HG02588 (cell line): ENCODE measurements at regions not wholly inside any gene's neighbourhood (a gene's known extent, or its start where the extent isn't known, plus 50 kb on each side); places are given as distances from the start of the nearest gene placed in this dataset.
"Not testable (repeated sequence)": the region's sequence is repeated elsewhere in the genome, so short reads cannot be mapped to it uniquely, and the experiment has no call there.

Source experiments
- ATAC-seq: cut with Tn5 transposase; IDR thresholded peaks from one replicate; pipeline ENCODE4 v1.9.1; 2021; ENCODE audit warnings: mild to moderate bottlenecking, moderate library complexity; ENCODE audit not compliant: unreplicated experiment

GRCh38 chr13:86409466-86410241 lies 610.4 kb upstream of the SLITRK6 start:
- no peak for ATAC-seq

- ATAC-seq = no peak
These were observed 626.1 kb upstream of the SLITRK6 start for GRCh38 chr13:86425170-86425815.

GRCh38 chr13:86426437-86426836 lies 627.2 kb upstream of the SLITRK6 start:
- ATAC-seq = no peak

- no peak for ATAC-seq
These were observed 630.5 kb upstream of the SLITRK6 start for GRCh38 chr13:86429756-86430155.

GRCh38 chr13:86438034-86438433 lies 638.8 kb upstream of the SLITRK6 start:
- no peak for ATAC-seq

- ATAC-seq = no peak
These were observed 646.0 kb upstream of the SLITRK6 start for GRCh38 chr13:86445206-86445605.

GRCh38 chr13:86445672-86446071 lies 646.5 kb upstream of the SLITRK6 start:
- ATAC-seq = no peak

- no peak for ATAC-seq
These were observed 647.1 kb upstream of the SLITRK6 start for GRCh38 chr13:86446311-86446710.

GRCh38 chr13:86447479-86447878 lies 648.3 kb upstream of the SLITRK6 start:
- ATAC-seq = no peak

GRCh38 chr13:86462011-86462410 lies 662.8 kb upstream of the SLITRK6 start:
- no peak for ATAC-seq

- ATAC-seq = no peak
These were observed 665.0 kb upstream of the SLITRK6 start for GRCh38 chr13:86464193-86464592.

GRCh38 chr13:86474971-86475370 lies 675.8 kb upstream of the SLITRK6 start:
- no peak for ATAC-seq

GRCh38 chr13:86476656-86477055 lies 677.4 kb upstream of the SLITRK6 start:
- no peak for ATAC-seq

GRCh38 chr13:86486582-86486981 lies 687.4 kb upstream of the SLITRK6 start:
- ATAC-seq = no peak

GRCh38 chr13:86491121-86491520 lies 691.9 kb upstream of the SLITRK6 start:
- no peak for ATAC-seq

GRCh38 chr13:86501931-86502330 lies 702.7 kb upstream of the SLITRK6 start:
- ATAC-seq = not testable (repeated sequence)

GRCh38 chr13:86510792-86511191 lies 711.6 kb upstream of the SLITRK6 start:
- no peak for ATAC-seq

- ATAC-seq = no peak
These were observed 742.2 kb upstream of the SLITRK6 start for GRCh38 chr13:86541461-86541860.

- ATAC-seq = no peak
These were observed 754.8 kb upstream of the SLITRK6 start for GRCh38 chr13:86554066-86554465.

GRCh38 chr13:86559901-86560300 lies 760.7 kb upstream of the SLITRK6 start:
- ATAC-seq = no peak

- ATAC-seq = no peak
These were observed 763.6 kb upstream of the SLITRK6 start for GRCh38 chr13:86562866-86563265.

- ATAC-seq = no peak
These were observed 764.1 kb upstream of the SLITRK6 start for GRCh38 chr13:86563308-86563707.
